ENCODE measurements at regions not wholly inside any gene's neighbourhood (a gene's known extent, or its start where the extent isn't known, plus 50 kb on each side); places are given as distances from the start of the nearest gene placed in this dataset.
"Not testable (repeated sequence)": the region's sequence is repeated elsewhere in the genome, so short reads cannot be mapped to it uniquely, and the experiment has no call there.

DNA sequence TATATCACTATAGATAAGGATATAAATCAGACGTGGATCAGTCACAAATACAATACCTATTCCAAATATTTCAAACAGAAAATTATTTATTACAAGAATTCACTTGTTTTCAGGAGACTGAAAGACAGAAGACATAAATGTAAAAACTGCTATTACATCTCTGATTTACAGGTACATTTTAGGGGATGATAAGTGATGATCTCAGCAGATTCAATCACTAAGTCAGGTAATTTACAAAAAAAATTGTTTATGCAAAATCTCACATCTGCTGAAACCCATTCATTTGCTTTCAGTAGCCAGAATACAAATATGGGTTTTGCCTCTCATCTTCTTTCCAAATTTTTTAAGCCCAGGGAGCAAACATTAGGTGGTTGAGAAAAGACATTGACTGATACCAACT lies 1648.4 kb upstream of the RAG2 start:
- FAIRE-seq: no peak

DNA sequence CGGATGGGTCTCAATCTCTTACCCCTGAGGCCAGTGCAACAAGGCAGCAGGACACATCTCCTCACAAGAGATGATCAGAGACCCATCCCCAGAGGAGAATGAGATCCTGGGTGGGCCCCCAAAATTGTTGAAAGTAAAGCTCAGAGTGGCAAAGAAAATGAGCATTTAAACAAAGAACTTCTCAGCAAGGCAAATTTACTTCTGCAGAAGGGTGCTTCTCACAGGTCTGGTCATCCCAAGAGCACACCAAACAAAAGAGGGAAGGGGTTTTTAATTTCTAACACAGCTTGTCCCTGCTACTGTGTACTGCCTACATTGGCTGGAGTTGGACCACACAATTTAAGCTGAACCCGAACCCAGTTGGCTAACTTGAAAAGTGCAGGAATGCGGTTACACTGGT lies 1628.6 kb upstream of the RAG2 start:
- no peak for FAIRE-seq

DNA sequence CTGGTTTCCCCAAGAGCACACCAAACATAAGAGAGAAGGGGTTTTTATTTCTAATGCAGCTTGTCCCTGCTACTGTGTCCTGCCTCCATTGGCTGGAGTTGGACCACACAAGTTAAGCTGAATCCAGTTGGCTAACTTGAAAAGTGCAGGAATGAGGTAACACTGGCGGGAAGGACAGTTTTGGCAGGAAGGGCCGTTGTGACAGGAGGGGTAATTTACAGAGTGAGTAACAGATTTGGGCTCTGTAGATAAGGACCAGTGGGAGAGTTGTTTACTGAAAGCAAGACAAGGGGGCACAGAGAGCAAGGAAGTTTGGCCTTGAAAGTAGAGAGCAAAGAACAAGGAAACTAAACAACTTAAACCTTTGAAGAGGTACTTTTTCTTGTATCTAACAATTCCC lies 1623.3 kb upstream of the RAG2 start:
- no peak for FAIRE-seq

DNA sequence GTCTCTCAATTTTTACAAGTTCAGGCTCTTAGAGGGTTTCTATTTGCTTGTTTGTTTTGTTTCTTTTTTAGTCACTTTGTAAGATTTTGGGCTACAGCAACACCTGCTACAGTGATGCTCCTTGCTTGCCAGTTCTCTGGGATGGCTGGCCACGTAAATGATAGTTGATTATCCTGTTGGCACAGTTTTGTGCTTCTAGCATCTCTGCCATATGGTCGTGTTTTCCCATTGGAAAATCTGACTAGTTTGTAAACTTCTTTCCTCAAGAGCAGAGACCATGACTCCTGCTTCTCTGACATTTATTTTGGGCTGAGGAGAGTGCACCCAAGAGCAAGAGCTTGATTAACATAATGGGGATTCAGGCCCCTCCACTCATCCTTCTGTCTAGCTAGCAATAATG lies 1621.6 kb upstream of the RAG2 start:
- FAIRE-seq: no peak

DNA sequence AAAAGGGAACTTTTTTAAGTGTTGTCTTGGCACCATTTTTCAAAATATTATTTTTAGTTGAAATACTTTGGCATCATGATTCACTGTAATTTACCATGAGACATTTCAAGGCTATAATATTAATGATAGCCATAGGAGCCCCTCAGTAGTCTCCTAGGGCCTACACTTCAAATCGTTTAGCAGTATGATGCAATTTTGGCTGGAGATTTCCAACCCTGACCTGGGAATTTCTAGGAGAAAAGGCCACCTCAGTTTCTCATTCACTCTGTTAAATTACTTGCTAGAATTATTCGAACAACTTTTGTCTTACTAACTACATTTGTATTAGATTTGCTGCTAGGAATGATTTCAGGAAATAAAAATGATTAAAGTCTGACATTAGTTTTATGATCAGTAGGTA lies 1610.9 kb upstream of the RAG2 start:
- no peak for FAIRE-seq

DNA sequence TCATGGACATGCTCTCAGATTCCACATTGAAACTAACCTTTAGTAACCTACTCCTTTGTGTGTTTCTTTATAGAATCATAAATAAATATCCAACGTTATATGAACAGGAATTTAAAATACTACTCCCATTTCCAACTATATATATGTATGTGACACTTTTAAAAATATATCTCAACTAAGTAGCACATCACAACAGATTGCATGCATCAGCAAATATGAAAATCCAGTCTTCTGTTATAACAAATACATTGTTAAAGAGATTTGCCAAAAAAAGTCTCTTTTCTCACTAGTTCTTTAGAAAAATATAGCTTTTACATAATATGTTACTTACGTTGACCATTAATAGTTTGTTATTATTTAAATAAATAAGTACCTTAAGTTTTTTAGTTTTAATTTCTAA lies 1608.6 kb upstream of the RAG2 start:
- FAIRE-seq: no peak

DNA sequence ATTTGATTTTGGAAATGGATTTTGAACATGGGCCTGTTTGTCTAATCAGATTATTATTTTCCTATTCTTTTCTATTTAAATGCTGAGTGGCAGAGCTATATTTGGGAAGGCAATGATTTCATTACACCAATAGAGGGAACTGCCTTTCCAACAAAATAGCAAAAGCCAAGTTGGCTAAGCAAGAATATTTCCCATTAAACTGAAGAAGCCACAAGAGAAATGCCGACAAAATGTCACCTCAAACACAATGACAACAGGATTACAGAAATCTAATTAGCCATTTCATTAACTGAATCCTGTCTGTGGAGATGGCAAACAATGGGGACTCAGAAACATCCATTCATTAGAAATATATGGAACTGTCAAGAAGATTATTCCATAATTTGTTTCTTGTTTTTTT lies 1593.1 kb upstream of the RAG2 start:
- FAIRE-seq: no peak

DNA sequence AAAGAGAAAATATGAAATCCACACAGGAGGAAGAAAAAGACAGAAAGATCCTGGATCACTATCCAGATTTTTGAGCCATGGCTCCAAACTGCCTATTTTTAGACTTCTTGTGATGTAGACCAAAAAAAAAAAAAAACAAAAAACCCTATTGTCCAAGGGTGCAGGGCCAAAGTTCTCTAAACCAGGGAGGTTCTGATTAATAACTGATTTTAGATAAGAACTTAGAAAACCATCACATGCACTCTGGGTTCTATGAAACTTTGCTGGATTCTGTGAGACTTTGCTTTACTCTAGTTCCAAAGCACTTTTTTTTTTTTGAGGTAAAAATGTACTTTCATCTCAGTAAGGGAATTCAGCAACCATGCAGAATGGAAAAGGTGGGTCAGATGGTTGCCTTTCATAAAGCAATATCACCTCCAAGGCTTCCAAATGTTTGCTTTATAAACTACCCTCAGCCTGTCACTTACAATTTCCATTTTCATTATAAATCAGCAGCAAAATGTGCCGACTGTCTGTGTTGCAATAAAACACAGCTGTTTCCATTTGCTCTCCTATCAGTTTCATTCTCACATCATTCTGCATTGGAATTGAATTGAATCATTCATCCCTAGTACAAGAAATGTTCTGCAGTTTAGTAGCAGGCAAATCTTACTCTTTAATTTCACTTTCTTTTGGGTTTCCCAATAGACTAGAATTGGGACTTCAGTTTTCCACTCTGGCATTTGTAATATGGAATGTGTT lies 1584.3 kb upstream of the RAG2 start:
- FAIRE-seq: no peak

DNA sequence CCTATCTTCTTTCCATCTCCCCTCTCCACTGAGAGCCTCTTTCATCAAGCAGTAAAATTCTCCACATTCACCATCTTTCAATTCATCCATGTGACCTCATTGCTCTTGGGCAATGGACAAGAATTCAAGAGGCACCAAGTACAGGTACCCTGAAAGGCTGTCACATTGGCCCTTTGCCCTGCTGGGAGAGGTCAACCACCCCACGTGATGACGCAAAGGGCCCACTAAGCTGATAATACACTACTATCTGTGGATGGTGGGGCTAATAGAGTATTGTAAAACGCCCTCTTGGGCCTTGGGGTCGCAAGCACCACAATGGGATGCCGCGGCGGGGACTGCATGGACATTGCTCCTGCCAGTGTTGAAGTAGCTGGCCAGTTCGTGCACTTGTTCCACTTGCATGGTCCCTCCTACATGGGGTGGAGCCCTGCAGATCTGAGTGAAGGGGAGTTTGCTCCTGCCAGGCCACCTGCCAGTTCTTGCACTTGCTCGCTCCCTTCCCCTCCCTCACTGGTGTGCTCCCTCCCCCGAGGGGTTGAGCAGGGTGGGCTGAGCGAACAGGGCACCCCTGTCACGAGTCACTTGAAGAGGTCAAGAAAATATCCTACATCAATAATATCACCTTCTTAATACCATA lies 1578.8 kb upstream of the RAG2 start:
- no peak for FAIRE-seq

DNA sequence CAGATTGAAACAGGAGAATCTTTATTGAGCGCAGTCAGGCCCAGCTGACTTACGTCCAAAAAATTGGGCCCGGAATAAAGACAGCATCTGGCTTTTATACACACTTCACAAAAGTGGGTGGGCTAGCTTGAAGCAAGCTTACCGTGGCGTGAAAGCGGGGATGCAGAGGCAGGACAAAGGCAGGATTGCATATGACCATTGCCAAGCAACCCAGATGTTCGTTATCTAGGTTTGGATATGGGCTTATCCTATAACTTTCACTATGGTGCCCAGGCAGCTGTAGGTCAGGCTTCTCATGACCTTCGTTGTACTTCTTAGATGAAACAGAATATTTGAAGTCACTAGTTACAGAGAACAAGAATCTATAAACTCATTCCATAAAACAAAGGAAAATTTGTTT lies 1575.6 kb upstream of the RAG2 start:
- peak; percentile 47 for FAIRE-seq

DNA sequence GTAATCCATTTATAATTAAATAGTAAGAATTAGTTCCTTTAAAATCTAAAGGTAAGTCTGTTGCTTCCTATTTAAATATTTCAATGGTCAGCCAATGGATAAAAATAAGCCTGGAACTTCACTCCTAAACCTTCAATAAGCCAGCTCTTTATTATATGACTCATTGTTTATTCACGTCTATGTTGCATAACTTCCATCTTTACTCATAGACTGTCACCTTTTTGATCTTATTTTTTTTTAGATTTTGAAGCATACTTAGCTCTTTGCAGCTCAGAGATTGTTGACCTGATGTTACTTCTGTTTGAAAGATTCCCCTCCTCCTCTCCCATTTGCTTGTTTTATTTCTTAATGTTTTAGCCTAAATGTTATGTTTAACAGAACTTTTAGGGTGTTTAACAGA lies 1571.2 kb upstream of the RAG2 start:
- no peak for FAIRE-seq

DNA sequence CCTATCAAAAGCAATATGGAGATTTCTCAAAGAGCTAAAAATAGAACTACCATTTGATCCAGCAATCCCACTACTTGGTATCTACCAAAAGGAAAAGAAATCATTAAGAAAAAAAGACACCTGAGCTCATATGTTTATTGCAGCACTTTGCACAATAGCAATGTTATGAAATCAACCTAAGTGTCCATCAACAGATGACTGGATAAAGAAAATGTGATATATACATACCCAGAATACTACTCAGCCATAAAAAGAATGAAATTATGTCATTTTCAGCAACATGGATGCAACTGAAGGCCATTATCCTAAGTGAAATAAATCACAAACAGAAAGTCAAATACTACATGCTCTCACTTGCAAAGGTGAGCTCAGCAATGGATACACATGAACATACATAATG lies 1565.5 kb upstream of the RAG2 start:
- no peak for FAIRE-seq

DNA sequence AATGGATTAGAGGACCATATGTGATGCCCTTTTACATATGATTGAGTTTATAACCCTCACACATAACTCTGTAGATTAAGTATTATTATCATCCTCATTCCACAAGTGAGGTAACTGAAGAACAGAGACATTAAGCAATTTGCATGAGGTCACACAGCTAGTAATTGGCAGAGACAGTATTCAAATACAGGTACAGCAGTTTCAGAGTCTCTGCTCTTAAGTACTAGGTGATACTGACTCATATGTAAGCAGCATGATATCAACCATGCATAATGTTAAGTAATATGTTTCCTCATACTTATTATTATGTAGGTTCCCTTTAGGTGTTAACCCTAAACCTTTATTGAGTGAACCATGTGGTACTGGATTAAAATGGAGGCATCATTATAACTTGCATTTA lies 1562.4 kb upstream of the RAG2 start:
- FAIRE-seq: no peak

DNA sequence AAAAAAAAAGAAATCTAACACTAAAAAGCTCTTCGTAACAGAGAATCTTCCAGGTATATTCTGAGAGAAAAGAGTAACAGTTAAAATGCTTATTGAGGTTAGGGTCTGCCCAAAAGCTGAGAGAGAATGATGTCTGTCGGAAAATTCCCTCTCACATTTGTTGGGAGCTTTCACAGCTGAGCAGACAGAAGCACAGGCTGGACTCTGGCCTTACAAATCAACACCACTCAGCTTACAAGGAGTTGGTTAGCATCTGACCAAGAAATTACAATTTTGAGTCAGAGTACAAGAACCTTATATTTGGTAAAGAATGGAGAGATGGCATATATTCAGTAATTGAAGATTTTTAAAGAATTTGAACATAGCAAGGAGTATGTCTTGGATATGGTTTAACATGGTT lies 1561.0 kb upstream of the RAG2 start:
- no peak for FAIRE-seq

DNA sequence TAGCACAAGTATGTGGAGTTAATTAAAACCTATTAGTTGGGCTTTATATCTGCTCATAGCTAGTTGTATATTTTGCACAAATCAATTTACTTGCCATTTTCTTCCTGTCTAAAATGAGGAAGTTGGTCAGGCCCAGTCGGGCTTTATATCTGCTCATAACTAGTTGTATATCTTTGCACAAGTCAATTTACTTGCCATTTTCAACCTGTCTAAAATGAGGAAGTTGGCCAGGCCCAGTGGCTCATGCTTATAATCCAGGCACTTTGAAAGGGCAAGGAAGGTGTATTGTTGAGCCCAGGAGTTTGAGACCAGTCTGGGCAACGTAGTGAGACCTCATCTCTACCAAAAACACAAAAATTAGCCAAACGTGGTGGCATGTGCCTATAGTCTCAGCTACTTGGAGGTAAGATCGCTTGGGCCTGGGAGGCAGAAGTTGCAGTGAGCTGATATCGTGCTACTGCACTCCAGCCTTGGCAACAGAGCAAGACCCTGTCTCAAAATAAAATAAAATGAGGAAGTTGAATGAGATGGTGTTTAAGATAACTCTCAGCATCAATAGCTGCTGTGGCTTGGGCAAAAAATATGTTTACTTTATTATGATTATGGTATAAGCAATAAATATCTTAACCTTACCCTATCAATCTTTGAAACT lies 1558.6 kb upstream of the RAG2 start:
- no peak for FAIRE-seq

DNA sequence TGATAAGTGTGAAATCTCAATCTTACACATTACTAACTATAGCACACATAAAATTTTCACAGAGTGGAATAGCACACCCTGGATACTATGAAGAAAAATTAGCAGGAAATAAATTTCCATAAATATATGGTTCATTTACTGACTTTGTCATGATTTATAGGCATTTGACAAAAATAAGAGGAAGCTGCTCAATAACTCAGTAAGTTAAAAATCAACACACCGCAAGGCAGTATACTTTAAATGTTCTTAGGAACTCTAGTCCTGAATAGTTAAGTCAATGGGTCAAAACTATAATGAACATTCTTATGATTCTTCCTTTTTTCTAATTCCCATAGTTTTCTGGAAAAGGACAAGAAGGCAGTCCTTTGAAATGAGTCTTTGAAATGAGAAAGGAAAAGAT lies 1557.8 kb upstream of the RAG2 start:
- FAIRE-seq: no peak

DNA sequence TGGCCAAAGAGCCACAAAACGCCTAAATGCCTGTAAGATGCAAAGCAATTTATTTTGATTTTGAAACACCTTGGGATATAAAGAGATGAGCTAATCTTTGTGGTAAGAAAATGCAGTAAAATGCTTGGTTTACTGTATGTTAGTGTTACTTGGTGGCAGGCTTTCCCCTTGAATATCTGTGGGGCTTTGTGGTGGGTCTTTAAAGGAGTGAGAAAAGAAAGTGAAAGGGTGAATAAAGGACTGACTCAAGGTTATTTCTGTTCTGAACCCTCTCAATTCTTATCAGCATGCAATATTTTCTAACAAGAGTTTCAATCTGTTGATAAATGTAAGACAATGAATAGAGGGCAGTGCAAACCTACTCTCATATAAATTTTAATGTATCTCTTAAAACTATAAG lies 1555.9 kb upstream of the RAG2 start:
- no peak for FAIRE-seq

DNA sequence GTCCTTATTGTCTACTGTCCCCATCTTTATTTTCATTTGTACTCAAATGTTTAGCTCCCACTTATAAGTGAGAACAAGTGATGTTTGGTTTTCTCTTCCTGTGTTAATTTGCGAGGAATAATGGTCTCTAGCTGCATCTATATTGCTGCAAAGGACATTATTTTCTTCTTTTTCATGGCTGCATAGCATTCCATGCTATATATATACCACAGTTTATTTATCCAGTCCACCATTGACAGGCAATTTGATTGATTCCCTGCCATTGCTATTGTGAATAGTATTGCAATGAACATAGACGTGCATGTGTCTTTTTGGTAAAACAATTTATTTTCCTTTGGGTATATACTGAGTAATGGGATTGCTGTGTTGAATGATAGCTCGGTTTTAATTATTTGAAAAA lies 1545.8 kb upstream of the RAG2 start:
- FAIRE-seq: no peak

DNA sequence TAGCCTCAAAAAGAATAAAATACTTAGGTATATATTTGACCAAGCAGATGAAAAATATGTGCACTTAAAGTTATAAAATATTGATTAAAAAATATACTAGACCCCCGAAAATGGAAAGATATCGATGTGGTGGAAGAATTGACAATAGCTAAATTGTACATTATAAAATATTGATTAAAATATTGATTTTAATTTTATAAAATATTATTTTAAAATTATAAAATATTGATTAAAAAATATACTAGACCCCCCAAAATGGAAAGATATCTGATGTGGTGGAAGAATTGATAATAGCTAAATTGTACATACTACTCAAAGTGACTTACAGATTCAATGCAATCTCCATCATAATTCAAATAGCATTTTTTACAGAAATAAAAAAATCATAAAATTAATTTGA lies 1540.9 kb upstream of the RAG2 start:
- FAIRE-seq: no peak

DNA sequence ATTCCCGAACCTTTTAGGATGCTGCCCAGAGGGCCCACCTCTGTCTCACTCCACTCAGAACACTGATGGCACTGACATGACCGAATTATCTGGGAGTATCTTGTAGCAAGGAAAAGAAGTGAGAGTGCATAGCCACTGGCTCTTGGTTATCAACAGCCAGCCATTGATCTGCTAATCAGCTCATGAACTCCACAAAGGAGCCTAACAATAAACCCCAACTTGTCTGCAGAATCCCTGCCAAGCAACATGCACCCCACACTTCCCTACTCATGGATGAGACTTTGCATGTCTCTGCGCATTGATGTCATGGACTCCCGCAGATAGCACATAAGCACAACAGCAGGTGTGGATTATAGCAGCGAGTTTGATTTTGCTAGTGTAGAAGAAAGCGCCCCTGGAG lies 1538.9 kb upstream of the RAG2 start:
- FAIRE-seq: no peak

DNA sequence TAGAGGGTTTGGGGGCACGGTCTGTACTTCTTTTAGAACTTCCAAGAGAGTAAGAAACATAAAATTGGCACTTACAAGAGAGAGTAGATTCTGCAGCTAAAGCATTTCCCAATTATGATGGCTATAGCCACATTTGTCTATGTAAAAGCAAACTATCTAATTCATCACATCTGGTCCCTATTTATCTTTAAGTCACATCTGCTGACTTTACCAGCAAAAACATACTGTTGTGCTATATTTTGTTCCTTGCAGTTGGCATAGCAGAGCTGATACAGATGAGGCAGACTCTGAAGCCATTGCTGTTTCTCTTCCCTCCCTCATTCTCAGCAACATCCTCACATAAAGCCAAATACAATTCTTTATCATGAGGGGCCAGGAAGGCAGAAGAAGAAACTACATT lies 1533.5 kb upstream of the RAG2 start:
- FAIRE-seq: no peak

DNA sequence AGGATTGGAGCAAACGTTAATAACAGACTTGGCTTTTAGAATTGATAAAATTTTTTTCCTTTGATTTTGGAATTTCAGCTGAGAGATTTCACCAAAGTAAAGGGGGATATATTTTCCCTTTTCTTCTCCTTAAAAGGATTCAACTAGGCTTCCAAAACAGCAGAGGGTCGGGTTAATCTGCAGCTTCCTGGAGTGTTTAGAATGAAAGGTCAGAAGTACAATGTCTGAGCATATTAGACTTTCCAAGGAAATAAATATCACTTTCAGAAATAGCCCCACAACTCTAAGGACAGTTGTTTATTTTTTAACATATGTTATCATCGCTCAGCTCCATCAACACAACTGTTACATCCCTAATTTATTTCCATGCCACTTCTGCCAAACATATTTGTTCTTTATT lies 1532.9 kb upstream of the RAG2 start:
- FAIRE-seq: no peak

DNA sequence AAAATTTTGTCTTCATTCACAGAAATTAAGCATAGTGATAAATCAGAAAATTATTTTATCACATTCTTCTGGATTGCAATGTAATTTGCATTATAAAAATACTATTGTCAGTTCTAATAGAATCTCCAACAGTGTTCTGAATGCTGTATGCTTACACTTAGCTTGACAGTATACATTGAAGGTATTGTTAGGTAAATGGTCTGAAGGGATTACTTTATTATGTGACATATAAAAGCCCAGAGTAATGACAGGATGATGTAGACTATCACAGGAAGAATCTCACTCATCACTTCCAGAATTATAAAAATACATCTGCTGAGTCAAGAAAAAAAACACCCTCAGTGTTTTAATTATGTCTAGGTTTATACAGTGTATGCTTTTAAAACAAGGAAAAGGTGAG lies 1532.5 kb upstream of the RAG2 start:
- FAIRE-seq: no peak

DNA sequence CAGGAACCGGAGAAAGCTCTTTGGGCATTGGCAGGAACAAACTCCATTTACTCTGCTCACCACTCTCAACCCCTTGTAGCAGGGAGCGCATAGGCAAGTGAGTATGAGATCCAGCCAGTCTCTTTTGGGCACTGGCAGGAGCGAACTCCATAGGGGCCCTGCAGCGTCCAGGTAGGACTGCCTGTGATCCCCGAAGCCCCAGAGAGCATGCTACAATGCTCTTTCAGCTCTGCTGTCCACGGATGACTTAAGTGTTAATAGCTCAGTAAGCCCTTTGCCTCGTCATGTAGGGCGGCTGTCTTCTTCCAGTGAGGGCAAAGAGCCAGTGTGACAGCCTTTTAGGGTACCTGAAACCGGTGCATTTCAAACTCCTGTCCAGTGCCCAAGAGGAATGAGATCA lies 1525.6 kb upstream of the RAG2 start:
- no peak for FAIRE-seq

DNA sequence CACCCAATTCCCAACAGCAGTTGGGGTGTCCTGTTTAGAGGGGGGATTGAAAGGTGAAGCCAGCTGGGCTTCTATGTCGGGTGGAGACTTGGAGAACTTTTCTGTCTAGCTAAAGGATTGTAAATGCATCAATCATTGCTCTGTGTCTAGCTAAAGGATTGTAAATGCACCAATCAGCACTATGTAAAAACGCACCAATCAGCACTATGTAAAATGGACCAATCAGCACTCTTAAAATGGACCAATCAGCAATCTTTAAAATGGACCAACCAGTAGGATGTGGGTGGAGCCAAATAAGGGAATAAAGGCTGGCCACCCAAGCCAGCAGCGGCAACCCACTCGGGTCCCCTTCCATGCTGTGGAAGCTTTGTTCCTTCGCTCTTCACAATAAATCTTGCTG lies 1518.6 kb upstream of the RAG2 start:
- FAIRE-seq: not testable (repeated sequence)

All from G401.6 (cell line).